B cell (primary cell): ENCODE measurements at regions not wholly inside any gene's neighbourhood (a gene's known extent, or its start where the extent isn't known, plus 50 kb on each side); places are given as distances from the start of the nearest gene placed in this dataset.

Experiments
- EZH2 ChIP-seq: IDR thresholded peaks from 2 replicates; pipeline ENCODE4 v1.6.1; 2012; ENCODE audit warnings: borderline replicate concordance, low read depth, mild to moderate bottlenecking, moderate library complexity, low read length; ENCODE audit not compliant: insufficient read depth, poor library complexity, severe bottlenecking
- TF ChIP-seq, protein P1 (sequence below): fragments of 200-600 bp; IDR thresholded peaks from one replicate; pipeline ENCODE4 v1.8.0; 2022; ENCODE audit warnings: antibody characterized with exemption, mild to moderate bottlenecking

DNA sequence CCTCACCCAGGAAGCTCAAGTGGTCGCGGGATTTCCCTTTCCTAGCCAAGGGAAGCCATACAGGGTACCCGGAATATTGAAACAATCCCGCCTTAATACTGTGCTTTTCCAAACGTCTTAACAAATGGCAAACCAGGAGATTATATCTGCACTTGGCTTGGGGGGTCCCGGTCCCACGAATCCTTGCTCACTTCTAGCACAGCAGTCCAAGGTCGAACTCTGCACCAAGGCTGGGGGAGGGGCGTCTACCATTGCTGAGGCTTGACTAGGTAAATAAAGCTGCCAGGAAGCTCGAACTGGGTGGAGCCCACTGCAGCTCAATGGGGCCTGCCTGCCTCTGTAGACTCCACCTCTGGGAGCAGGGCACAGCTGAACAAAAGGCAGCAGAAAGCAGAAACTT lies 1644.8 kb downstream of the PCDH9 start:
- TF ChIP-seq, protein P1, sequence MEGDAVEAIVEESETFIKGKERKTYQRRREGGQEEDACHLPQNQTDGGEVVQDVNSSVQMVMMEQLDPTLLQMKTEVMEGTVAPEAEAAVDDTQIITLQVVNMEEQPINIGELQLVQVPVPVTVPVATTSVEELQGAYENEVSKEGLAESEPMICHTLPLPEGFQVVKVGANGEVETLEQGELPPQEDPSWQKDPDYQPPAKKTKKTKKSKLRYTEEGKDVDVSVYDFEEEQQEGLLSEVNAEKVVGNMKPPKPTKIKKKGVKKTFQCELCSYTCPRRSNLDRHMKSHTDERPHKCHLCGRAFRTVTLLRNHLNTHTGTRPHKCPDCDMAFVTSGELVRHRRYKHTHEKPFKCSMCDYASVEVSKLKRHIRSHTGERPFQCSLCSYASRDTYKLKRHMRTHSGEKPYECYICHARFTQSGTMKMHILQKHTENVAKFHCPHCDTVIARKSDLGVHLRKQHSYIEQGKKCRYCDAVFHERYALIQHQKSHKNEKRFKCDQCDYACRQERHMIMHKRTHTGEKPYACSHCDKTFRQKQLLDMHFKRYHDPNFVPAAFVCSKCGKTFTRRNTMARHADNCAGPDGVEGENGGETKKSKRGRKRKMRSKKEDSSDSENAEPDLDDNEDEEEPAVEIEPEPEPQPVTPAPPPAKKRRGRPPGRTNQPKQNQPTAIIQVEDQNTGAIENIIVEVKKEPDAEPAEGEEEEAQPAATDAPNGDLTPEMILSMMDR = no peak
- TF ChIP-seq EZH2 = no peak
